Endometrium (tissue), 2 donors: ENCODE measurements at regions not wholly inside any gene's neighbourhood (a gene's known extent, or its start where the extent isn't known, plus 50 kb on each side); places are given as distances from the start of the nearest gene placed in this dataset.

ENCODE experiments used
- FAIRE-seq: peaks from 2 replicates; lab custom pipeline; 2012; peaks lifted over from hg19 to GRCh38; lab: Jason Lieb, UNC
- donor health status: control.
- donor health status: control.

GRCh38 chr17:11081342-11081741 is 159.7 kb upstream of the SHISA6 start:
- FAIRE-seq, result no peak

DNA sequence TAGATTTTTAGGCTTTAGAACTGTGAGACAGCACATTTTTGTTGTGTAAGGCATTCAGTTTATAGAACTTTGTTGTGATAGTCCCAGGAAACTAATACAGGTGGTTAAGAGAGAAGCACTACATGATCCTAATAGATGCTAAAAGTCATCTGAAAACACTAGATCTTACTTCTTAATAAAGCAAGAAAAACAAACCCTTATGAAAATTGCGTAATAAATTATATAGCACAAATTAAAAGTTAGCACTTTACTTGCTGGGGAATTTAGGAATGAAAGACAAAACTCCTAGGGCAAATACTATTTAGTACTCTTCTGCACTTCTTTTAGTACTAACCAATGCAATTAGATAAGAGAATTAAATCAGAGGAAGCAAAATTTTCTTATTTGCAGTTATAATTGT is 163.3 kb upstream of the SHISA6 start:
- FAIRE-seq, result no peak

- FAIRE-seq, result no peak
Measured at GRCh38 chr17:11074451-11074850, 166.6 kb upstream of the SHISA6 start.

- FAIRE-seq, result no peak
Measured at GRCh38 chr17:11056926-11057325, 184.1 kb upstream of the SHISA6 start.

- no peak for FAIRE-seq
Measured at GRCh38 chr17:11053846-11054245, 187.2 kb upstream of the SHISA6 start.

DNA sequence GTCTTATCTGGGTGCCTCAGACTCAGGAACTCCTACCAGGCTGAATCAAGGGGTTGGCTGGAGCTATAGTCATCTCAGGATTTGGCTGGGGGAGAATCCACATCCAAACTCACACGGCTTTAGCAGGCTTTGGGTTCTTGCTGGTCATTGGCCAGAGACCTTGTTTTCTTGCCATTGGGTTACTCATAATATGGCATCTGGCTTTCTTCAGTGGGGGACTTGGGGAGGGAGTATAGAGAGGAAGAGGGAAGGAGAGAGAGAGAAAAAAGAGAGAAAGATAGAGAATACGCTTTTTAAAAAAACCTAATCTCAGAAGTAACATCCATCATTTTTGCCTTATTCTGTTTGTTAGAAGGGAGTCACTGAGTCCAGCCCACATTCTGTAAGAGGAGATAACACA is 191.5 kb upstream of the SHISA6 start:
- FAIRE-seq, result no peak

GRCh38 chr17:11047228-11047627 is 193.8 kb upstream of the SHISA6 start:
- no peak for FAIRE-seq

DNA sequence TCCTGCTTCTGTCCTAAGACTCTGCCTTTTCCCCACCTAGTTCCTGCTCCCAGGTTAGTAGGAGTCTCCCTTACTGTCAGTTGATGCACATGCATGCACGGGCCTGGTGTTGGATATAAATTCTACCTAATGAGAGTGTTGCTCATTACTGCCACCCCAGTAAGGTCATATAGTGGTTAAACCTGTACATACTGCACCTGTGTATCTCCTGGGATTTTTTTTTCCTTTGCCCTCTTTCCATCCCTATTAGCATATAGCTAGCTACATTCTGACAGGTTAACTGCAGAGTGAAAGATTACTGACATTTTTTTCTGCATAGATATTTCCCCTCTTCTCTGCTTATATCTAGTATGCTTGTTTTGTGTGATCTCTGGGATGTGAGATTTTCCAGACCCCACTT is 201.5 kb upstream of the PIRT start:
- FAIRE-seq, result no peak

DNA sequence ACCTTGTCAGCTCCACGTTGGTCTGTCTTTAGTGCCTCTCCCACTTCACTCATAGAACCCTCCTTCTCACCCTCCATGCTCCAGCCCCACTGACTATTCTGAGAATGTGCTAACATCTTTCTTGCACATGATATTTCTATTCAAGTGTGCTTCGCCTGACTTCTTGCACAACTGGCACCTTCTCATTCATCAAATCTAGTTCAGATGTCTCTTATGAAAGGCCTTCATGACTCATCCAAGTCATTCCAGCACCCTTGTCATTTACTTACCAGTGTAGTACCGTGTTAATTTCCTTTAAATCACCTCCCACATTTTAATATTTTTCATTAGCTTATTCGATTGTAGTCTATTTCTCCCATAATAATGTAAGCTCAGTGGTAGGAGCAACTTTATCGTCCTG is 197.8 kb upstream of the PIRT start:
- no peak for FAIRE-seq

GRCh38 chr17:11031787-11032186 is 193.9 kb upstream of the PIRT start:
- no peak for FAIRE-seq

DNA sequence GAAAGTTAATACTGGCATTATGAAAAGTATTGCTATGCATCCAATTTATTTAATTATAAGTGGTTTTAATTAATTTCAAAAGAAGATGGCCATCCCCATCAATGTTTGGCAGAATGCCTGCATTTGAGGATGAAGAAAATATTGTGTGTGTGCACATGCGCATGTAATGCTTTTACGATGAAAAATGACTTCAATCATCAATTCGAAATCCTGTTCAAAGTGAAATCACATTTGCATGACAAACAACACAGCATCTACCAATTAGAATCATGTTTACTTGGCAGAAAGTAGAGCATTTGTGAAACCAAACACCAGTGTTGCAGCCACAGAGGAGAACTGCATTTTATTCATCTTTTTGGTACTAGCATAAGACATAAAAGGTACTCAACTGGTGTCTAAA is 191.9 kb upstream of the PIRT start:
- no peak for FAIRE-seq

DNA sequence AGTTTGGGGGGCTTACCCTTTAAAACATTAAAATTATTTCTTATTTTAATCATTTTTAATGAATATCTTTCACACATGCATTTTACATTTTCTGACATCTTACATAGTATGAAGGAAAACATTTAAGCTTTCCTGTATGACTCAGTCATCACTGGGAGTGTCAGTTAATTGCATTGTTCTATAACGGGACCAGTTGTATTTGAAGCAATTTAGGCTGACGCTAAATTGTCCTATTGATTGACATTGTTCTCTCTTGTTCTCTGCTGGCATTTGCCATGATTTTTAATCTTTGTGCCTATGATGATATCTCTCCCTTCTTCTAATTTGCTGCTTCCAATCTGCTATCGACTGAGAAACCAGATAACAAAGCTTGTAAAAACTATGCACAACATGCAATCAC is 190.5 kb upstream of the PIRT start:
- FAIRE-seq, result no peak

DNA sequence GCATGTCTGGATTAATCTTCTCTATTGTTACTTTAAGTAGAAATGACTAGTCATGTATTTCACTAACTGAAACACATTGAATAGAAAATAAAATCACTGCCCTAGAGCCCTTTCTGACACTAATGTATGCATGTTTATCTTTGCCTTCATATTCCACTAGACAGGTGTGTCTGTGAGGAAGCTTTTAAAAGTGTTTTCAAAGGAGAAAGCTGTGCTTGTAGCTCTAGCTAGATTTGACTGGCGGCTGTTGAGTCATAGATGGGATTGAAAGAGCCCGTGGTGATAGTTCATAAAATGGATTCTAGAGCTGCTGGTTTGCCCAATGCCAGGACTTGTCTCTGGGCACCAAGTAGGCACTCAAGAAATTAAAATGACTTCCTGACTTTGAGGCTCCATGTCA is 189.0 kb upstream of the PIRT start:
- no peak for FAIRE-seq

GRCh38 chr17:11023639-11024479 is 186.0 kb upstream of the PIRT start:
- no peak for FAIRE-seq

- no peak for FAIRE-seq
Measured at GRCh38 chr17:11006530-11006929, 168.6 kb upstream of the PIRT start.

DNA sequence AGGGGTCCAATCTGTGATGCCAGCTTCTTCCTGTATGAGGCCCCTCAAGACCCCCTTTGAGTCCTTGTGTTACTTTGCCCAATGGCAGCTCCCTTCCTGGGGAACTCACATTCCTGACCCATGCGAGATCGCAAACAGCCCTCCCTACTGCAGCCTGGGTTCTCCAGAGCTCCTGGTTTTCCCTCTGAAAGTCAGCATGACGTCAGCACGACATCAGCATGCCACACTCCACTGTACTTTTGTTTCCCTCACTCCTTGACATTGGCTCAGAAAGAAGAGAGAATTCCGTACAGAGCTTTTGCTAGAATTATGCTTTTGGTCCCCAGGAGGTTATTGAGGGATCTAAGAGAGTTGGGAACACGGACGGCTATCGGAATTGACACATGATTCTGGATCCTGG is 168.1 kb upstream of the PIRT start:
- no peak for FAIRE-seq

DNA sequence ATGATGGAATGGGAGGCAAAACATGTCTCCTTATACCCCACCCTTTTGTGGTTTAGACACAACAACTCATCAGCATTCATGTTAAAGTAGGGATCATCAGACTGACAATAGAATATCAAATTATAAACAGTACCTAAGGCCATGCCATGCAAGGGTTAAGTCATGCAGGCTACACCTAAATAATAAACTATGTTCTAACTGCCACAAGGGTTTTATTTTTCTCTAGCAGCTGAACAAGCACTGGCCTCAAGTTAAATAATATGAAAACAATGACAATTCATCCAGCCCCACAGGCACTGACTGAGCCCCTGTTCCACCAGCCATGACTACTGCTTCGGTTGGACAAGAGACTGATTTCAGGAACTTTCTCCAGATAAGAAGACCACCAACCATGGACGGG is 164.5 kb upstream of the PIRT start:
- no peak for FAIRE-seq

DNA sequence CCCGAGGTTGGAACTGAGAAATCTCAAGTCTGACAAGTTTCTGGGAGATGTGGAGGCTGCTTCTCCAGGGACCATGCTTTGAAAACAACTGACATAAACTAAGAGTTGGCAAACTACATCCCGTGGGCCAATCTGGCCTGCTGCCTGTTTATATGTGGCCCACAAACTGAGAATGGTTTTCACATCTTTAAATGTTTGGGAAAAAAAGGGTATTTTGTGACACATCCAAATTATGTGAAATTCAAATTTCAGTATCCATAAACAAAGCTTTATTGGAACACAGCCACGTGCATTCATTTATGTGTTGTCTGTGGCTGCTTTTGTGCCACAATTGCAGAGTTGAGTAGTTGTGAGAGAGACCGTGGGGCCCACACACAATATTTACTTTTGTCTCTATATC is 163.8 kb upstream of the PIRT start:
- FAIRE-seq, result no peak

- FAIRE-seq, result no peak
Measured at GRCh38 chr17:10999484-10999883, 161.6 kb upstream of the PIRT start.

GRCh38 chr17:10993126-10993525 is 155.2 kb upstream of the PIRT start:
- FAIRE-seq, result no peak

DNA sequence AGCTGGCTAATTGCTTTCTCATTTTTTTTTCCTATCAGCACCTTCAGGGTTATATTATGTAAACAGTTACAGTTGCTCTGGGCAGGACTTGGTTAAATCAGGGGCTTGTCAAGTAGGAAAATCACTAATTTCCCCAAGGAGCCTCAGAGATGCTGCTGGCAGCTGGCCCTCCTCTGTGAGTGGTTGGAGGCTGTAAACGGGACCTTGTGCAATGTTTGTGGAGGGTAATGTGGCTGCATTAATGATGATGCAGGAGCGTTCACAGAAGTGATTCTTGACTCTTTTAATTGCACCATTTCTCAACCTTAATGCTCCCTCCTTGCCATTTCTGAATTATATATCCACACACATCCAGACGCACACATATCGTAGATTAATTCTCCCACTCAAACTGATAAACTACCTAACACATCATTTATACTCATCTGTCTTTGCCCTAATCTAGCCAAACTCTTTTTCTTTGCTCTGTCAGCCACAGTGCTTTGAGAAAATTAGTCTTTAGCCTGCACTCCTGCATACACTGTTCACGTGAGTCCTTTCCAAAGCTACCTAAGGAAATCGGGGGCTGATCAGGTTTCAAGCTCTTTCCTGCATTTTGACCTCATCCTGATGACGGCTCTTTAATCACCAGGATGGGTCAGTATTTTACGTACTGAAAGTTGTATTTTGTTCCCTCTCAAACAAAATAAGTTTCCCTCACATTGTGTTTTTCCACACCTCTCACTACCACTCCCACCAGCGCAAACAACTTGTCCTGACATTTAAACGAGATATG is 154.4 kb upstream of the PIRT start:
- FAIRE-seq, result no peak

DNA sequence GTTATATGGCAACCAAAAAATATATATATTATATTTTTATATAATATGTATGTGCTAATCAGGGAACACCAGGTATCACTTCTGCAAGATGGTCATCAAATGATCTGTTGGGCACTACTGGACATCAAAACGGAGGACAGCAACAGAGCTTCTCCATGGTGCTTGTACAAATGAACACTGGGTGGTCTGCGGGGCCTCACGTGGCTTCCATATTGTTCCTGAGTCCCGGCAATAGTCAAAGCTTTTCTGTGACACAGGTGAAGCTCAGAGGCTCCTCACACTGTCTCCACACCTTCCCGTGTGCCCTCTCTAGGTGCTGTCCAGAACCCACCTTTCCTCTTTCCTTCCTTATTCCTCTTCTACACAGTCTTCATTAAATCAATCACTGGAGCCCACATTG is 149.9 kb upstream of the PIRT start:
- no peak for FAIRE-seq

- no peak for FAIRE-seq
Measured at GRCh38 chr17:10984220-10984619, 146.3 kb upstream of the PIRT start.

- no peak for FAIRE-seq
Measured at GRCh38 chr17:10976401-10976800, 138.5 kb upstream of the PIRT start.
